ENCODE measurements at regions not wholly inside any gene's neighbourhood (a gene's known extent, or its start where the extent isn't known, plus 50 kb on each side); places are given as distances from the start of the nearest gene placed in this dataset.

- Mint-ChIP-seq H3K27ac (no peak overlapping the region), H3K27me3 (no peaks in the 10 kb centered on the region)
Measured at GRCh38 chr2:217612920-217613319, 389.9 kb downstream of the TNS1 start.

GRCh38 chr2:217612211-217612610 lies 390.6 kb downstream of the TNS1 start:
- no peaks in the 10 kb centered on the region for H3K27me3 Mint-ChIP-seq
- peaks cover 27% of the 10 kb centered on the region for H3K4me1 Mint-ChIP-seq
- no peaks in the 10 kb centered on the region for H3K36me3 Mint-ChIP-seq
- DNase-seq = no peak
- no peak overlapping the region for H3K4me3 Mint-ChIP-seq
- H3K27ac Mint-ChIP-seq = peak overlapping the region; percentile 3
- no peaks in the 10 kb centered on the region for H3K9me3 Mint-ChIP-seq
- CTCF ChIA-PET = interaction anchor here (1.0 to 1.9 kb wide), 2 partner anchors 14 to 38 kb away, joined by 3 to 7 read pairs; no protein-coding TSS in a partner anchor

More at GRCh38 chr2:217612920-217613319, 389.9 kb downstream of the TNS1 start:
- Mint-ChIP-seq H3K36me3 (no peaks in the 10 kb centered on the region), H3K9me3 (no peaks in the 10 kb centered on the region), H3K4me1 (peaks cover 27% of the 10 kb centered on the region), H3K4me3 (no peak overlapping the region)
- CTCF ChIA-PET = interaction anchor here (0.7 kb wide), 1 partner anchor 450 kb away, joined by 3 read pairs; no protein-coding TSS in a partner anchor
- no peak for DNase-seq

GRCh38 chr2:217611626-217612127 lies 391.1 kb downstream of the TNS1 start:
- no peaks in the 10 kb centered on the region for H3K36me3 Mint-ChIP-seq
- CTCF ChIA-PET = interaction anchor here (1.0 to 1.9 kb wide), 2 partner anchors 14 to 39 kb away, joined by 3 to 7 read pairs; no protein-coding TSS in a partner anchor
- no peaks in the 10 kb centered on the region for H3K27me3 Mint-ChIP-seq
- H3K9me3 Mint-ChIP-seq = no peaks in the 10 kb centered on the region
- peak overlapping the region; percentile 43 for H3K27ac Mint-ChIP-seq
- H3K4me1 Mint-ChIP-seq = peaks cover 30% of the 10 kb centered on the region
- DNase-seq = no peak
- no peak overlapping the region for H3K4me3 Mint-ChIP-seq

GRCh38 chr2:217611056-217611455 lies 391.7 kb downstream of the TNS1 start:
- no peaks in the 10 kb centered on the region for H3K27me3 Mint-ChIP-seq
- no peak overlapping the region for H3K4me3 Mint-ChIP-seq
- H3K36me3 Mint-ChIP-seq = no peaks in the 10 kb centered on the region
- peak overlapping the region; percentile 84 for H3K27ac Mint-ChIP-seq
- peaks cover 36% of the 10 kb centered on the region for H3K4me1 Mint-ChIP-seq
- CTCF ChIA-PET = interaction anchor here (0.6 to 1.9 kb wide), 2 partner anchors 39 to 991 kb away, joined by 5 to 7 read pairs; no protein-coding TSS in a partner anchor
- no peaks in the 10 kb centered on the region for H3K9me3 Mint-ChIP-seq
- DNase-seq = no peak

- no peak overlapping the region for H3K4me3 Mint-ChIP-seq
- H3K27me3 Mint-ChIP-seq = no peaks in the 10 kb centered on the region
- no peaks in the 10 kb centered on the region for H3K36me3 Mint-ChIP-seq
- H3K4me1 Mint-ChIP-seq = peaks cover 37% of the 10 kb centered on the region
- DNase-seq = peak; percentile 55
- H3K27ac Mint-ChIP-seq = peak overlapping the region; percentile 84
- no peaks in the 10 kb centered on the region for H3K9me3 Mint-ChIP-seq
- CTCF ChIA-PET = interaction anchor here (0.6 to 1.9 kb wide), 2 partner anchors 40 to 990 kb away, joined by 5 to 7 read pairs; no protein-coding TSS in a partner anchor
Measured at GRCh38 chr2:217610401-217610814, 392.4 kb downstream of the TNS1 start.

GRCh38 chr2:217609952-217610351 lies 392.8 kb downstream of the TNS1 start:
- CTCF ChIA-PET = no interaction called here
- Mint-ChIP-seq H3K4me3 (no peak overlapping the region), H3K27ac (peak overlapping the region; percentile 84), H3K9me3 (no peaks in the 10 kb centered on the region), H3K4me1 (peaks cover 37% of the 10 kb centered on the region), H3K27me3 (no peaks in the 10 kb centered on the region), H3K36me3 (no peaks in the 10 kb centered on the region)
- no peak for DNase-seq

GRCh38 chr2:217606296-217606695 lies 396.5 kb downstream of the TNS1 start:
- CTCF ChIA-PET = interaction anchor here (1.6 kb wide), 1 partner anchor 44 kb away, joined by 5 read pairs; no protein-coding TSS in a partner anchor
- no peak overlapping the region for H3K27ac Mint-ChIP-seq

GRCh38 chr2:217604527-217605194 lies 398.1 kb downstream of the TNS1 start:
- Mint-ChIP-seq H3K4me3 (no peak overlapping the region), H3K9me3 (no peaks in the 10 kb centered on the region), H3K4me1 (peaks cover 13% of the 10 kb centered on the region), H3K27ac (no peak overlapping the region), H3K36me3 (no peaks in the 10 kb centered on the region), H3K27me3 (peaks cover 17% of the 10 kb centered on the region)
- no peak for DNase-seq
- CTCF ChIA-PET = no interaction called here

More at GRCh38 chr2:217606296-217606695, 396.5 kb downstream of the TNS1 start:
- Mint-ChIP-seq H3K9me3 (no peaks in the 10 kb centered on the region), H3K36me3 (no peaks in the 10 kb centered on the region), H3K4me3 (no peak overlapping the region), H3K4me1 (peaks cover 29% of the 10 kb centered on the region), H3K27me3 (peaks cover 4% of the 10 kb centered on the region)
- no peak for DNase-seq

- peaks cover 6% of the 10 kb centered on the region for H3K4me1 Mint-ChIP-seq
- CTCF ChIA-PET = no interaction called here
- H3K9me3 Mint-ChIP-seq = no peaks in the 10 kb centered on the region
- no peaks in the 10 kb centered on the region for H3K36me3 Mint-ChIP-seq
- no peak for DNase-seq
- peaks cover 18% of the 10 kb centered on the region for H3K27me3 Mint-ChIP-seq
- H3K27ac Mint-ChIP-seq = no peak overlapping the region
- H3K4me3 Mint-ChIP-seq = no peak overlapping the region
Measured at GRCh38 chr2:217601601-217602000, 401.2 kb downstream of the TNS1 start.

- Mint-ChIP-seq H3K9me3 (no peaks in the 10 kb centered on the region), H3K4me3 (no peak overlapping the region), H3K4me1 (no peaks in the 10 kb centered on the region), H3K27ac (no peak overlapping the region), H3K27me3 (peaks cover 18% of the 10 kb centered on the region), H3K36me3 (no peaks in the 10 kb centered on the region)
- CTCF ChIA-PET = interaction anchor here (1.6 kb wide), 1 partner anchor 51 kb away, joined by 3 read pairs; no protein-coding TSS in a partner anchor
- DNase-seq = no peak
Measured at GRCh38 chr2:217599906-217600305, 402.9 kb downstream of the TNS1 start.

- no peaks in the 10 kb centered on the region for H3K36me3 Mint-ChIP-seq
Measured at GRCh38 chr2:217597681-217598080, 405.1 kb downstream of the TNS1 start.

GRCh38 chr2:217597145-217597544 lies 405.6 kb downstream of the TNS1 start:
- H3K9me3 Mint-ChIP-seq = no peaks in the 10 kb centered on the region
- H3K4me1 Mint-ChIP-seq = peaks cover 7% of the 10 kb centered on the region
- H3K4me3 Mint-ChIP-seq = no peak overlapping the region
- CTCF ChIA-PET = interaction anchor here (1.9 kb wide), 1 partner anchor 11 kb away, joined by 4 read pairs; no protein-coding TSS in a partner anchor
- DNase-seq = no peak
- no peak overlapping the region for H3K27ac Mint-ChIP-seq
- no peaks in the 10 kb centered on the region for H3K36me3 Mint-ChIP-seq
- H3K27me3 Mint-ChIP-seq = peaks cover 18% of the 10 kb centered on the region

More at GRCh38 chr2:217597681-217598080, 405.1 kb downstream of the TNS1 start:
- Mint-ChIP-seq H3K27me3 (peaks cover 18% of the 10 kb centered on the region), H3K4me3 (no peak overlapping the region), H3K9me3 (no peaks in the 10 kb centered on the region), H3K27ac (no peak overlapping the region), H3K4me1 (peaks cover 7% of the 10 kb centered on the region)
- CTCF ChIA-PET = interaction anchor here (1.9 kb wide), 1 partner anchor 12 kb away, joined by 4 read pairs; no protein-coding TSS in a partner anchor
- no peak for DNase-seq

- no peaks in the 10 kb centered on the region for H3K27me3 Mint-ChIP-seq
- DNase-seq = no peak
- CTCF ChIA-PET = no interaction called here
- H3K9me3 Mint-ChIP-seq = no peaks in the 10 kb centered on the region
- H3K4me3 Mint-ChIP-seq = no peak overlapping the region
- H3K36me3 Mint-ChIP-seq = no peaks in the 10 kb centered on the region
- no peak overlapping the region for H3K27ac Mint-ChIP-seq
- H3K4me1 Mint-ChIP-seq = peaks cover 7% of the 10 kb centered on the region
Measured at GRCh38 chr2:217593732-217594131, 409.1 kb downstream of the TNS1 start.

GRCh38 chr2:217588266-217588665 lies 414.5 kb downstream of the TNS1 start:
- peaks cover 3% of the 10 kb centered on the region for H3K27me3 Mint-ChIP-seq
- no peaks in the 10 kb centered on the region for H3K36me3 Mint-ChIP-seq
- no peak overlapping the region for H3K27ac Mint-ChIP-seq
- H3K4me3 Mint-ChIP-seq = no peak overlapping the region
- H3K9me3 Mint-ChIP-seq = no peaks in the 10 kb centered on the region
- no peaks in the 10 kb centered on the region for H3K4me1 Mint-ChIP-seq
- no peak for DNase-seq
- CTCF ChIA-PET = no interaction called here

All from activated naive CD4-positive, alpha-beta T cell treated with anti-CD3 and anti-CD28 coated beads, Interleukin-2, amount 10 ng/mL, durations not matched to agents 7 days and 5 days (primary cell).